HepG2 (cell line): ENCODE measurements at regions not wholly inside any gene's neighbourhood (a gene's known extent, or its start where the extent isn't known, plus 50 kb on each side); places are given as distances from the start of the nearest gene placed in this dataset.

Source experiments
- ATAC-seq: fragments of 200-7000 bp; cut with Tn5 transposase; 3 replicates; pipeline ENCODE4 v1.9.1; 2020; ENCODE audit warnings: mild to moderate bottlenecking, moderate library complexity
- BruUV-seq: library from RNA; stranded (reverse); fragments of 400-500 nt; replicated peaks from 2 replicates; lab custom pipeline; 2021; lab: Mats Ljungman, UMichigan
- CTCF ChIA-PET: fragments of 300-600 bp; formaldehyde crosslinking; extraction: SDS; loops from one replicate; lab custom pipeline; 2021; ENCODE audit warnings: low total read pairs, inconsistent platforms, low intra/inter-chr PET ratio; lab: Yijun Ruan, JAX
- POLR2A ChIA-PET: fragments of 350-600 bp; sonication (Branson Sonifier 250); formaldehyde crosslinking; loops from one replicate; lab custom pipeline; 2020; ENCODE audit warnings: antibody characterized with exemption, inconsistent platforms; lab: Yijun Ruan, JAX
- DNase-seq: peaks from one replicate; pipeline ENCODE4 v3.0.0-alpha.2; 2015; ENCODE audit warnings: low spot score
- FAIRE-seq: peaks from 3 replicates; lab custom pipeline; 2011; peaks lifted over from hg19 to GRCh38; lab: Jason Lieb, UNC
- H2AFZ ChIP-seq: one replicate; pipeline ENCODE4 v1.6.1; 2011; ENCODE audit warnings: low read length, inconsistent platforms
- H3K27ac ChIP-seq: fragments of 300-600 bp; 3 replicates; pipeline ENCODE4 v1.8.0; 2011; ENCODE audit warnings: mixed run types, mild to moderate bottlenecking, mixed read lengths, low read length, inconsistent platforms; ENCODE audit not compliant: insufficient read depth; ENCODE audit errors: extremely low read length
- H3K27me3 ChIP-seq, 2 experiments: fragments of 200-600 bp in 1 of 2; 2 replicates in 1 of 2; 3 replicates in 1 of 2; pipeline versions ENCODE4 v1.6.0 to v1.8.0; 2011; ENCODE audit warnings: low read length in 2 of 2, mild to moderate bottlenecking in 2 of 2, moderate library complexity in 2 of 2, inconsistent platforms in 1 of 2; ENCODE audit not compliant: insufficient read depth in 2 of 2, control insufficient read depth in 1 of 2
- H3K36me3 ChIP-seq, 2 experiments: fragments of 200-600 bp in 1 of 2; replicated peaks in 1 of 2; 2 replicates in 1 of 2; 3 replicates in 1 of 2; pipeline versions ENCODE4 v1.5.1 to v1.8.0; 2011; ENCODE audit warnings: low read length in 2 of 2, inconsistent platforms in 1 of 2; ENCODE audit not compliant: insufficient read depth in 2 of 2, control insufficient read depth in 1 of 2
- H3K4me1 ChIP-seq: 2 replicates; pipeline ENCODE4 v1.5.1; 2012; ENCODE audit warnings: low read length, inconsistent platforms; ENCODE audit not compliant: insufficient read depth
- H3K4me2 ChIP-seq: 2 replicates; pipeline ENCODE4 v1.6.0; 2011; ENCODE audit warnings: low read depth, low read length, inconsistent platforms
- H3K4me3 ChIP-seq, 3 experiments: fragments of 200-600 bp in 1 of 3; sonication (generic), shearing (Covaris generic) in 1 of 3; replicated peaks in 1 of 3; 2 replicates each; pipeline ENCODE4 v1.5.1; 2011 to 2016; ENCODE audit warnings: low read length in 3 of 3, inconsistent platforms in 2 of 3, low read depth in 2 of 3, mild to moderate bottlenecking in 2 of 3, control low read depth in 1 of 3, mixed read lengths in 1 of 3; ENCODE audit not compliant: insufficient read depth in 1 of 3
- H3K79me2 ChIP-seq: one replicate; pipeline ENCODE4 v1.6.1; 2011; ENCODE audit warnings: low read length, inconsistent platforms; ENCODE audit not compliant: insufficient read depth
- H3K9ac ChIP-seq: 2 replicates; pipeline ENCODE4 v1.6.0; 2011; ENCODE audit warnings: mild to moderate bottlenecking, low read depth, low read length, inconsistent platforms; ENCODE audit not compliant: insufficient read depth
- H3K9me3 ChIP-seq: 2 replicates; pipeline ENCODE4 v1.5.1; 2012; ENCODE audit warnings: mild to moderate bottlenecking, low read length
- H4K20me1 ChIP-seq: 2 replicates; pipeline ENCODE4 v1.6.0; 2011; ENCODE audit warnings: inconsistent platforms, mild to moderate bottlenecking, low read length, moderate library complexity; ENCODE audit not compliant: insufficient read depth
- ATAD3A ChIP-seq: sonication (generic); formaldehyde crosslinking; IDR thresholded peaks from 2 replicates; pipeline ENCODE4 v1.4.0; 2020; ENCODE audit warnings: missing genetic modification reagents
- DPF2 ChIP-seq: sonication (generic); formaldehyde crosslinking; IDR thresholded peaks from 2 replicates; pipeline ENCODE4 v1.4.0; 2020; ENCODE audit warnings: mild to moderate bottlenecking, low read depth, missing genetic modification reagents, borderline replicate concordance
- EED ChIP-seq: sonication (generic); formaldehyde crosslinking; IDR thresholded peaks from 2 replicates; pipeline ENCODE4 v1.5.0; 2020; ENCODE audit warnings: mild to moderate bottlenecking, missing genetic modification reagents
- GATA4 ChIP-seq: sonication (generic); IDR thresholded peaks from 2 replicates; pipeline ENCODE4 v1.6.1; 2016; ENCODE audit warnings: antibody characterized with exemption, low read depth, borderline replicate concordance
- MEIS2 ChIP-seq: sonication (generic); formaldehyde crosslinking; IDR thresholded peaks from 2 replicates; pipeline ENCODE4 v1.9.0; 2021; ENCODE audit warnings: mild to moderate bottlenecking, missing genetic modification reagents
- RBM22 ChIP-seq: fragments of 200-400 bp; formaldehyde crosslinking; optimal IDR thresholded peaks from 2 replicates; pipeline ENCODE3; 2017; ENCODE audit warnings: mild to moderate bottlenecking, low read length, moderate library complexity
- TBX2 ChIP-seq: sonication (generic); formaldehyde crosslinking; IDR thresholded peaks from 2 replicates; pipeline ENCODE4 v1.5.0; 2020; ENCODE audit warnings: missing genetic modification reagents, mild to moderate bottlenecking, borderline replicate concordance
- YY1 ChIP-seq: IDR thresholded peaks from 2 replicates; pipeline ENCODE4 v1.6.1; 2011; ENCODE audit warnings: low read length, low read depth, moderate library complexity, mild to moderate bottlenecking; ENCODE audit not compliant: insufficient read depth, insufficient replicate concordance
- ZFX ChIP-seq: sonication (generic); formaldehyde crosslinking; IDR thresholded peaks from 2 replicates; pipeline ENCODE4 v1.4.0; 2020; ENCODE audit warnings: mild to moderate bottlenecking, low read depth, missing genetic modification reagents, moderate library complexity
- ZNF614 ChIP-seq: IDR thresholded peaks from 2 replicates; pipeline ENCODE4 v1.6.1; 2018; ENCODE audit warnings: missing biosample characterization, missing genetic modification reagents, inconsistent platforms, borderline replicate concordance
- ZNF629 ChIP-seq: sonication (generic); formaldehyde crosslinking; conservative IDR thresholded peaks from 2 replicates; pipeline ENCODE4 v1.5.0; 2020; ENCODE audit warnings: missing genetic modification reagents
- WGBS: methylation state at CpG from one replicate; pipeline ENCODE4 v1.1.6; 2017; ENCODE audit warnings: low lambda C conversion rate; 5-methylcytosine and 5-hydroxymethylcytosine counted together
- in situ Hi-C: cut with HindIII; loops from 2 replicates; pipeline ENCODE4 v1.10.0; 2017; ENCODE audit warnings: low pct_unique_long_range_greater_than_20kb; ENCODE audit not compliant: extremely low pct_ligation_motif_present
- intact Hi-C: fragments of 100-400 bp; cut with micrococcal nuclease; formaldehyde crosslinking; loops from one replicate; pipeline ENCODE4 v1.10.0; 2022; ENCODE audit not compliant: unreplicated experiment
- TF ChIP-seq, protein P1 (sequence below): sonication (generic); formaldehyde crosslinking; IDR thresholded peaks from 2 replicates; pipeline ENCODE4 v1.4.0; 2020; ENCODE audit warnings: missing genetic modification reagents
- TF ChIP-seq, protein P2 (sequence below): sonication (generic); formaldehyde crosslinking; IDR thresholded peaks from 2 replicates; pipeline ENCODE4 v1.4.0; 2020; ENCODE audit warnings: missing genetic modification reagents, borderline replicate concordance

DNA sequence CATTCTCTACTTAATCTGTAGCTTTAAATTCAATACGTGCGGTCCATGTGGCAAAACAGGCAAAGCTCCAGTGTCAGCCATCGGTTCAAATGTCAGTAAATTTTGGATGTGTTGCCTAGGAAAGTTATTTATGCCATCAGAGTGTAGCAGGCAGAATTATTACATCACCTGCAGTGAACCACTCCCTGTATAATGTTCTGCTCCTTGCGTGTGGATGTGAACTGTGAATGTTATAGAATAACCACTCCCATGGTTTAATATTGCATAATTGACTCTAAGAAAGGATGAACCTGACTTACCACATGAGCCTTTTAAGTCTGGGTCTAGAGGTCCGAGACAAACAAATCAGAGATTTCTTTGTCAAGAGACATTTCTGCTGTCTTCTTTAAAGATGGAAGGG, 145.5 kb downstream of the GOLIM4 start (continued):
- TF ChIP-seq ATAD3A (CRISPR knock-in tag) (no peak), MEIS2 (no peak)

DNA sequence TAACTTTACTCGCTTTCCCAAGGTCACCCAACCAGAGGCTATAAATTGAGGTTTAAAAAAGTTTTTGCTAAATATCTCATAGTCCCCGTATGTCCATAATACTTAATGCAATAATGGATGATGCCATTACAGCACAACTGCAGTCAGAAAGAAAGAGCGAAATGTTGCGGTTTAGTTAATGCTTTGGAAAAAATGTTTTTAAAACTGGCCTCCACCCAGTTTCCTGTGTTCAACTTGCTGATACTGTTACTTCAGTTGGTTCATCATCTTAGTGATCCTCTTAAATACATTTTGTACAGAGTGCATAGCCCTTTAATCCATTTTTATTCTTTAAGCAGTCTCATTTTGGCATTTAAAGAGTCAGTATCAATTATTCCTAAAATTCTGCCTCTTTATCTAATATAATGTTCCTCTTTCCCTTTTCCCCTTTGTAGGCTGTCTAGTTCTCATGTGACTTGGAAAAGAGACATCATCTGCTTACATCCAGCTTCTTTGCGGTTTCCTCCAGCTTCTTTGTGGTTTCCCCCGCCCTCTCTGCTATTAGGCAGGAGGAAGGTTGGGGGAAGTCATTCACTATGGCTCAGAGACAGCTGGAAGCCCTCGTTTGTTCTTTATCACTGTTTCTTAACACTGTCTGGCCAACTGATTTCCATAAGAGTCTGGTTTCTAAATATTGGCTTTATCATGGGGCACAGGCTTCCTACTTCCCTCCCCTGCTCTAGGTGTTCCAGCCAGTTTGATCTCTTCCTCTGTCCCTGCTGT, 154.3 kb downstream of the GOLIM4 start:
- ATAC-seq (no peak), FAIRE-seq (no peak), DNase-seq (no peak)
- Histone ChIP-seq H3K27ac (no peak overlapping the region), H4K20me1 (no peaks in the 10 kb centered on the region), H3K36me3 (no peaks in the 10 kb centered on the region), H3K4me1 (no peaks in the 10 kb centered on the region), H3K9me3 (no peaks in the 10 kb centered on the region), H3K9ac (no peak overlapping the region), H2AFZ (no peak overlapping the region), H3K4me3 (no peak overlapping the region), H3K4me2 (no peak overlapping the region), H3K27me3 (no peaks in the 10 kb centered on the region), H3K79me2 (no peaks in the 10 kb centered on the region)
- TF ChIP-seq YY1 (no peak), ZFX (CRISPR knock-in tag) (no peak), RBM22 (no peak), TBX2 (CRISPR knock-in tag) (no peak), DPF2 (no peak), GATA4 (no peak), ZNF629 (CRISPR knock-in tag) (no peak), ZNF614 (CRISPR knock-in tag) (no peak), EED (CRISPR knock-in tag) (no peak)
- TF ChIP-seq, protein P1, sequence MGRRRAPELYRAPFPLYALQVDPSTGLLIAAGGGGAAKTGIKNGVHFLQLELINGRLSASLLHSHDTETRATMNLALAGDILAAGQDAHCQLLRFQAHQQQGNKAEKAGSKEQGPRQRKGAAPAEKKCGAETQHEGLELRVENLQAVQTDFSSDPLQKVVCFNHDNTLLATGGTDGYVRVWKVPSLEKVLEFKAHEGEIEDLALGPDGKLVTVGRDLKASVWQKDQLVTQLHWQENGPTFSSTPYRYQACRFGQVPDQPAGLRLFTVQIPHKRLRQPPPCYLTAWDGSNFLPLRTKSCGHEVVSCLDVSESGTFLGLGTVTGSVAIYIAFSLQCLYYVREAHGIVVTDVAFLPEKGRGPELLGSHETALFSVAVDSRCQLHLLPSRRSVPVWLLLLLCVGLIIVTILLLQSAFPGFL = no peak
- TF ChIP-seq, protein P2, sequence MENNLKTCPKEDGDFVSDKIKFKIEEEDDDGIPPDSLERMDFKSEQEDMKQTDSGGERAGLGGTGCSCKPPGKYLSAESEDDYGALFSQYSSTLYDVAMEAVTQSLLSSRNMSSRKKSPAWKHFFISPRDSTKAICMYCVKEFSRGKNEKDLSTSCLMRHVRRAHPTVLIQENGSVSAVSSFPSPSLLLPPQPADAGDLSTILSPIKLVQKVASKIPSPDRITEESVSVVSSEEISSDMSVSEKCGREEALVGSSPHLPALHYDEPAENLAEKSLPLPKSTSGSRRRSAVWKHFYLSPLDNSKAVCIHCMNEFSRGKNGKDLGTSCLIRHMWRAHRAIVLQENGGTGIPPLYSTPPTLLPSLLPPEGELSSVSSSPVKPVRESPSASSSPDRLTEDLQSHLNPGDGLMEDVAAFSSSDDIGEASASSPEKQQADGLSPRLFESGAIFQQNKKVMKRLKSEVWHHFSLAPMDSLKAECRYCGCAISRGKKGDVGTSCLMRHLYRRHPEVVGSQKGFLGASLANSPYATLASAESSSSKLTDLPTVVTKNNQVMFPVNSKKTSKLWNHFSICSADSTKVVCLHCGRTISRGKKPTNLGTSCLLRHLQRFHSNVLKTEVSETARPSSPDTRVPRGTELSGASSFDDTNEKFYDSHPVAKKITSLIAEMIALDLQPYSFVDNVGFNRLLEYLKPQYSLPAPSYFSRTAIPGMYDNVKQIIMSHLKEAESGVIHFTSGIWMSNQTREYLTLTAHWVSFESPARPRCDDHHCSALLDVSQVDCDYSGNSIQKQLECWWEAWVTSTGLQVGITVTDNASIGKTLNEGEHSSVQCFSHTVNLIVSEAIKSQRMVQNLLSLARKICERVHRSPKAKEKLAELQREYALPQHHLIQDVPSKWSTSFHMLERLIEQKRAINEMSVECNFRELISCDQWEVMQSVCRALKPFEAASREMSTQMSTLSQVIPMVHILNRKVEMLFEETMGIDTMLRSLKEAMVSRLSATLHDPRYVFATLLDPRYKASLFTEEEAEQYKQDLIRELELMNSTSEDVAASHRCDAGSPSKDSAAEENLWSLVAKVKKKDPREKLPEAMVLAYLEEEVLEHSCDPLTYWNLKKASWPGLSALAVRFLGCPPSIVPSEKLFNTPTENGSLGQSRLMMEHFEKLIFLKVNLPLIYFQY (CRISPR knock-in tag) = no peak
- intact Hi-C loops (no loop called here), in situ Hi-C loops (loop anchor here (25.0 kb wide), 1 partner anchor 221 kb away; no protein-coding TSS in a partner anchor)
- no TSS peak for BruUV-seq
- 40% methylated on average over 7 of the region's 7 CpGs for WGBS
- ChIA-PET CTCF (no interaction called here), POLR2A (no interaction called here)
